ENCODE measurements at regions not wholly inside any gene's neighbourhood (a gene's known extent, or its start where the extent isn't known, plus 50 kb on each side); places are given as distances from the start of the nearest gene placed in this dataset.

DNA sequence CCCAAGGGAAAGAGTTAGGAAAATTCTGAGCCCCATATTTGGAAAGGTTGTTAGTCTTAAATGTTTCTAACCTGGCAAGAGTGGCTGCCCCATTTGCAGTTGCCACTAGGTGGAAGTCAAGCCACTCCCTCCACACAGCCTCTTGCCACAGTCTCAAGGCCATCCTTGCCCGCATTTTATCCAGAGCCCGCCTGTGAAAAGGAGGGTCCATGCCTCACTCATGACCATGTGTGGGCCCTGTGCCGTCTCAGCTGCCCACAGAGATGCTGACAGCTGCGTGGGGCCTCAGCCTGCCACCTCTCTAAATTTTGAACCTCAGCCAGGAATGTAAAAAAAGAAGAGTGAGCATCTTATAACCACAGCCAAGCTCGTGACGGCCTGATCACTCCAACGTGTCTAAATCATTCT is 201.5 kb upstream of the FAM241A start:
- Mint-ChIP-seq H3K27ac (no peak overlapping the region), H3K4me3 (no peak overlapping the region), H3K27me3 (ENCODE audit: low read depth) (peaks cover 2% of the 10 kb centered on the region), H3K9me3 (no peaks in the 10 kb centered on the region), H3K36me3 (no peaks in the 10 kb centered on the region), H3K4me1 (peaks cover 8% of the 10 kb centered on the region)
- no peak for DNase-seq (ENCODE audit: low spot score in 2 of 2, unreplicated experiment in 2 of 2)
- TF ChIP-seq, protein P1, sequence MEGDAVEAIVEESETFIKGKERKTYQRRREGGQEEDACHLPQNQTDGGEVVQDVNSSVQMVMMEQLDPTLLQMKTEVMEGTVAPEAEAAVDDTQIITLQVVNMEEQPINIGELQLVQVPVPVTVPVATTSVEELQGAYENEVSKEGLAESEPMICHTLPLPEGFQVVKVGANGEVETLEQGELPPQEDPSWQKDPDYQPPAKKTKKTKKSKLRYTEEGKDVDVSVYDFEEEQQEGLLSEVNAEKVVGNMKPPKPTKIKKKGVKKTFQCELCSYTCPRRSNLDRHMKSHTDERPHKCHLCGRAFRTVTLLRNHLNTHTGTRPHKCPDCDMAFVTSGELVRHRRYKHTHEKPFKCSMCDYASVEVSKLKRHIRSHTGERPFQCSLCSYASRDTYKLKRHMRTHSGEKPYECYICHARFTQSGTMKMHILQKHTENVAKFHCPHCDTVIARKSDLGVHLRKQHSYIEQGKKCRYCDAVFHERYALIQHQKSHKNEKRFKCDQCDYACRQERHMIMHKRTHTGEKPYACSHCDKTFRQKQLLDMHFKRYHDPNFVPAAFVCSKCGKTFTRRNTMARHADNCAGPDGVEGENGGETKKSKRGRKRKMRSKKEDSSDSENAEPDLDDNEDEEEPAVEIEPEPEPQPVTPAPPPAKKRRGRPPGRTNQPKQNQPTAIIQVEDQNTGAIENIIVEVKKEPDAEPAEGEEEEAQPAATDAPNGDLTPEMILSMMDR (IDR thresholded peaks at IDR 0.05; ENCODE audit: unreplicated experiment): peak; percentile 40

DNA sequence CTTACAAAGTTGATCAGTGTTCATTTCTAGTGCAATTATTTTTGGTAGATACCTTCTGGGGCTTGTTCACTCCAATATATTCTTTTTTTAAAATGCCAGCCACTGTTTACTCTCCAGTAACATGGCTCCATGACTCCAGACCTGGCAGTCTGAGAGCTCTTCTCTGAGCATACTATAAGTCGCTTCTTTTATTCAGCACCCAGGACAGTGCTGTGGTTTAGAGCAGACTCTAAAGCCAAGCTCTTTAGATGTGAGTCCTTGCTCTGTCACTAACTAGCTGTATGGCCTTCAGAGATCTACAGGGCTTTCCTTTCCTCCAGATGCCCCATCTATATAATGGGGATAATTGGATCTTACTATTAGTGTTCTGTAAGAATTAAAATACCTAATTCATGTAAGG is 200.2 kb upstream of the FAM241A start:
- DNase-seq (ENCODE audit: low spot score in 2 of 2, unreplicated experiment in 2 of 2): no peak
- TF ChIP-seq, protein P1 (IDR thresholded peaks at IDR 0.05; ENCODE audit: unreplicated experiment): no peak
- Mint-ChIP-seq H3K36me3 (peaks cover 2% of the 10 kb centered on the region), H3K27ac (no peak overlapping the region), H3K27me3 (ENCODE audit: low read depth) (no peaks in the 10 kb centered on the region), H3K4me1 (peaks cover 6% of the 10 kb centered on the region), H3K9me3 (peaks cover 5% of the 10 kb centered on the region), H3K4me3 (no peak overlapping the region)

DNA sequence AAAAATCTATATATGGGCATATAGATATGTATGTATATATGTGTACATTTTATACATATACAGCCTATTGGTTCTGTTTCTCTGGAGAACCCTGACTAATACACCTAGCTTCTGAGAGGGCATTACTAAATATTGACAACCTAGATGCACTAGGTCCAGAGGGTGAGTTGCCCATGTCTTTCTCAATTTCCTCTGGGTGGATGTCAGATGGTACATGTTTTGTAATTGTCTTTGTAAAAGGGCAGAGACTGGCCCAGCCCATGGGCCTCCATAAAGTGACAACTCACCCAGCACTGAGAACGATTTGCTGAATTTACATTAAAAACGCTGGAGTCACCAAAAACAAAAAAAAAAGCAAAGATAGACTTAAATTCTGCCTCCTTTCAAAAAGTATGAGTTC is 198.5 kb upstream of the FAM241A start:
- DNase-seq (ENCODE audit: low spot score in 2 of 2, unreplicated experiment in 2 of 2): no peak
- Mint-ChIP-seq H3K4me3 (no peak overlapping the region), H3K9me3 (peaks cover 23% of the 10 kb centered on the region), H3K36me3 (peaks cover 7% of the 10 kb centered on the region), H3K4me1 (peaks cover 5% of the 10 kb centered on the region), H3K27ac (no peak overlapping the region), H3K27me3 (ENCODE audit: low read depth) (no peaks in the 10 kb centered on the region)
- TF ChIP-seq, protein P1 (IDR thresholded peaks at IDR 0.05; ENCODE audit: unreplicated experiment): no peak

DNA sequence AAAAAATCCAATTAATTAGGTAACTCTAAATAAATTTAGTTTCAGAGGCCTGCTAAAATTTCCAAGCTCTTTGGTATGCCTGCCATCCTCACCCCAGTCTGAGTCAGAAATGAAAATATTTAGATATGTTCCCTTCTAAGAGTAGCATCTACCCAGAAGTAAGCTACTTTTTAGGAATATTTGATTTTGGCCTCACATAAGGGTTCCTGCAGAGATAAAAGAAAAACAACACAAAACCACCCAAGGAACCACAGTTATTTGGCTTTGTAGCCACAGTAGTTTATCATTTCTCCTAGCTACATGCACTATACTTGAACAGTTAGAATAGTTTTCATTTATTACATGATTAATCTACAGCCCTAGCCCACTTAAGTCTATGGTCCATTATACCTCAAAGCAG is 192.6 kb upstream of the FAM241A start:
- H3K9me3 Mint-ChIP-seq: peaks cover 24% of the 10 kb centered on the region
- TF ChIP-seq, protein P1 (IDR thresholded peaks at IDR 0.05; ENCODE audit: unreplicated experiment): no peak
- no peaks in the 10 kb centered on the region for H3K4me1 Mint-ChIP-seq
- no peak overlapping the region for H3K4me3 Mint-ChIP-seq
- no peak overlapping the region for H3K27ac Mint-ChIP-seq
- H3K36me3 Mint-ChIP-seq: peaks cover 7% of the 10 kb centered on the region
- DNase-seq (ENCODE audit: low spot score in 2 of 2, unreplicated experiment in 2 of 2): no peak
- H3K27me3 Mint-ChIP-seq (ENCODE audit: low read depth): no peaks in the 10 kb centered on the region

DNA sequence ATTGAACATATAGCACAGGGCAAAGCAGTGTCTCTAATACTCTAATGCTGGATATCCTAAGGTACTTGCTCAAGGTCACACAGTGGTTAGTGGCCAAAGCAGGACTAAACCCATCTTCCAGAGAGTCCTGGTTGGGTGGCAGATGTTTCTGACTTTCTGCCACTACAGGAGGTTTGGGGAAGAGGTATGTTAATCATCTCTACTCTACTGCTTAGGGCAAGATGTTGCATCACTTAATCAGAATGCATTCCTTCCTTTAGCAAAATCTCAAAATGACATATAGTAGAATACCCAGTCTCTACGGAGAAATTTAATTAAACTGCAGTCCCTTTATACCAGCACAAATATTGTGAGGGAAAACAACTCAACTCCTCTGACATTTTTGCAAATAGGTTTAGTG is 190.7 kb upstream of the FAM241A start:
- Mint-ChIP-seq H3K4me3 (no peak overlapping the region), H3K27me3 (ENCODE audit: low read depth) (no peaks in the 10 kb centered on the region), H3K4me1 (no peaks in the 10 kb centered on the region), H3K9me3 (peaks cover 24% of the 10 kb centered on the region), H3K27ac (no peak overlapping the region), H3K36me3 (peaks cover 7% of the 10 kb centered on the region)
- TF ChIP-seq, protein P1 (IDR thresholded peaks at IDR 0.05; ENCODE audit: unreplicated experiment): no peak
- no peak for DNase-seq (ENCODE audit: low spot score in 2 of 2, unreplicated experiment in 2 of 2)

DNA sequence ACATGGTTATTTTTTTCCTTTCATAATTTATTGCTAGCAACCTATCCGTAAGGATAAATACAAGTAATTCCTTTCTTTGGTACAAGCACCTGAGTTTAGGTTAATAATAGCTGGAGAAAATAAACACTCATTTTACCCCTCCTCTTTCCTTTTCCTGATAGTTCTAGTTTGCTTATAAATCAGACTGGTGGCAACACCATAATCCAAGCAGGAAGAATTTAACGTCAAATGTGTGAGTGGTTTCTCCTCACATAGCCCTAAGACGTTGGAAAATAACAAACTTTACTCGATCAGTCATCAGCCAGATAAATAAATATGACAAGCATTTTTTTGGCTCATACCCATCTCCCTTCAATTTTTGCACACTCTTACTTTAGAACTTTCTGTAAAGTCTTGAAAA is 190.3 kb upstream of the FAM241A start:
- Mint-ChIP-seq H3K4me3 (no peak overlapping the region), H3K27me3 (ENCODE audit: low read depth) (no peaks in the 10 kb centered on the region), H3K4me1 (no peaks in the 10 kb centered on the region), H3K27ac (no peak overlapping the region), H3K36me3 (peaks cover 5% of the 10 kb centered on the region), H3K9me3 (peaks cover 19% of the 10 kb centered on the region)
- TF ChIP-seq, protein P1 (IDR thresholded peaks at IDR 0.05; ENCODE audit: unreplicated experiment): no peak
- DNase-seq (ENCODE audit: low spot score in 2 of 2, unreplicated experiment in 2 of 2): no peak
